ENCODE measurements at regions not wholly inside any gene's neighbourhood (a gene's known extent, or its start where the extent isn't known, plus 50 kb on each side); places are given as distances from the start of the nearest gene placed in this dataset.
"Not testable (repeated sequence)": the region's sequence is repeated elsewhere in the genome, so short reads cannot be mapped to it uniquely, and the experiment has no call there.

DNA sequence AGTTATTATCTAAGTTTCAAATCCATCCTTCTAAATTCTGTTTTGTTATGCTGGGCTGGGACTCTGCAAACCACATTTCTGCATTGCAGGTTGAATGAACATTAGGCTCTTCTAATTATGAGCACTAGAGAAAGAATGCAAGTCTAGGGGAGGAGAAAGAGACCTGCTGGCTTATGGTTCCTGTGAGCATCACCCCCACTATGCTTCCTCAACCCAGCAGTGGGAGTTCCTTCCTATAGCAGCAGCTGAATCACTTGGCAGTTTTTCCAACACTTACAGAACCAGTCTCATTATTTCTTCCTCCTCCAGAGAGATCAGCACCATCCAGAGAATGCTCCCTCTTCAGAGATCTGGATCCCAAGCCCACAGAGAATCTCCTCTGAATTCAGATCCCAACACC is 297.7 kb upstream of the CLEC14A start:
- ATAC-seq (peak in 1 of 2 donors; percentile 38), DNase-seq (no peak)
- intact Hi-C loops (cut with DNase I) = no loop called here

DNA sequence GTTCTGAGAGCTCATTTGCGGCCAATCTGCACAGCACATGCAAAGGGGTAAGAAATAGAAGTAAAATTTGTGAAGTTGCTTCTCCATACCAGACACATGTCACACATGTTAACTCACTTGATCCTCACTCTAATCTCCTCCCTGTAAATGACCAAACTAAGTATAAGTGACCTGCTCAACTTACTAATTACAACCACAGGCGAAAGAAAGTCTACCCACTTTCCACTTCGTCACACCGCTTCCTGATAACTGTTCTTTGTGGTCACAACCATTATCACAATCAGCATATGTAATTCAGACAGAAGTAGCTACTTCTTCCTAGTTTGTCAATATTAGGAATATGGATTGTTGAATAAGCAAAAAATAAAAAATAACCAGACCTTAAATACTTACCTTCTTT is 293.7 kb upstream of the CLEC14A start:
- intact Hi-C loops (cut with DNase I) = no loop called here
- no peak for DNase-seq
- ATAC-seq = no peak

- intact Hi-C loops (cut with DNase I) = no loop called here
Observed at GRCh38 chr14:38547961-38548490, 292.1 kb upstream of the CLEC14A start.

GRCh38 chr14:38546932-38547551 is 291.1 kb upstream of the CLEC14A start:
- intact Hi-C loops (cut with DNase I) = no loop called here
- DNase-seq = no peak
- no peak for ATAC-seq

More at GRCh38 chr14:38547961-38548490, 292.1 kb upstream of the CLEC14A start:
- ATAC-seq = peak in 1 of 2 donors; percentile 29
- no peak for DNase-seq

GRCh38 chr14:38544776-38545175 is 288.9 kb upstream of the CLEC14A start:
- ATAC-seq (no peak), DNase-seq (no peak)
- intact Hi-C loops (cut with DNase I) = no loop called here

- intact Hi-C loops (cut with DNase I) = not testable (repeated sequence)
Observed at GRCh38 chr14:38543851-38544250, 288.0 kb upstream of the CLEC14A start.

DNA sequence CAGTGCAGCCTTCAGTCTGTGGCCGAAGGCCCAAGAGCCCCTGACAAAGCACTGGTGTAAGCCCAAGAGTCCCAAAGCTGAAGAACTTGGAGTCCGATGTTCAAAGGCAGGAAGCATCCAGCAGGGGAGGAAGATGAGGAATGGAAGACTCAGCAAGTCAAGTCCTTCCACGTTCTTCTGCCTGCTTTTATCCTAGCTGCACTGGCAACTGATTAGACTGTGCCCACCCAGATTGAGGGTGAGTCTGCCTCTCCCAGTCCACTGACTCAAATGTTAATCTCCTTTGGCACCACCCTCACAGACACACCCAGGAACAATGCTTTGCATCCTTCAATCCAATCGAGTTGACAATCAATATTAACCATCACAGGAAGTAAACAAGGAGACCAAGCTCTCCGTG is 282.2 kb upstream of the CLEC14A start:
- DNase-seq; intact Hi-C loops (cut with DNase I): not testable (repeated sequence)

More at GRCh38 chr14:38543851-38544250, 288.0 kb upstream of the CLEC14A start:
- DNase-seq, ATAC-seq: not testable (repeated sequence)

DNA sequence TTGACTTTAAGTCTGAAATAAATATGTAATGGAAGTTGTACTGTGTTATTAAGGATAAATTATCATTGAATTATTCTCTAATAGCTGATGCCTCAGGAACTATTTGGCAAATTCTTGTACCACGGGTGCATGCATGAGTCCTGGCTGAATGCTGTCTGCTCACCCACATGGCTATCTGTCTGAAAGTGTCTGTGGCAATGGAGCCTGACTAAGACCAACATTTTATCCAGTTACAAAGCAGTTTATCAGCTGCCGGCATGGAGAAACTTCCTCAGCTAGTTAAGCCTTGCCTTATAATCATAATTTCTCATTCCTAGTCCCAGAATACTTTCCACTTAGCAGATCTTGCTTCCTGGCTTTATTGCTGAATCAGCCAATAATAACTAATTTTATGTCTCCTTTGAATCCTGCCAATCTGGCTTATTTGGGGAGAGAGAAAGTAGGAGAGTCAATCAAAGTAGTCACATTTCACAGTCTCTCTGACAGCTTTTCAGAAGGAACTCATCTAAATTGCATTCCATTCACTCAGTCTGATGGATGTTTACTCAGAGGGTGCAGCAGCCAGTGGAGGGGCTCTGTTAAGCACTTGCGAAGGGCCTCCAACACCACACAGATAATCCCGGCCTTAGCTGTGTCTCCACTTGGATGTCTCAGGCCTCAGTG is 280.6 kb upstream of the CLEC14A start:
- no peak for DNase-seq
- intact Hi-C loops (cut with DNase I) = no loop called here
- ATAC-seq = no peak

More for the DNA sequence above, 282.2 kb upstream of the CLEC14A start:
- ATAC-seq = not testable (repeated sequence)

DNA sequence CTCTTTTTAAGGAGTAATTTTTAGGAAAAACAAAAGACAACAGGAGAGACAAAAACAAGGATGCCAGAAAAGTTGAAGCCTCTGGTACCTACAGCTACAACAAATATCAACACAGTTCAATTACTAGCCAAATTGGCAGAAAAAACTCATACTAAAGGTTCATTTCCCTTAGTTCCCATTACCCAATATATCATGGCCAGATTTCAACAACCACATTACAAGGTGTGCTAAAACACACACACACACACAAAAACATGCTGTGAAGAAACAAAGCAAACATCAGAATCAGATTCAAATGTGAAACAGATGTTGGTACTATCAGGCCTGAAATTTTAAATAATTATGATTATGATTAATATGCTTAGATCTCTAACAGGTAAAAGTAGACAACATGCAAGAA is 272.7 kb upstream of the CLEC14A start:
- DNase-seq (no peak), ATAC-seq (no peak)
- intact Hi-C loops (cut with DNase I) = no loop called here

DNA sequence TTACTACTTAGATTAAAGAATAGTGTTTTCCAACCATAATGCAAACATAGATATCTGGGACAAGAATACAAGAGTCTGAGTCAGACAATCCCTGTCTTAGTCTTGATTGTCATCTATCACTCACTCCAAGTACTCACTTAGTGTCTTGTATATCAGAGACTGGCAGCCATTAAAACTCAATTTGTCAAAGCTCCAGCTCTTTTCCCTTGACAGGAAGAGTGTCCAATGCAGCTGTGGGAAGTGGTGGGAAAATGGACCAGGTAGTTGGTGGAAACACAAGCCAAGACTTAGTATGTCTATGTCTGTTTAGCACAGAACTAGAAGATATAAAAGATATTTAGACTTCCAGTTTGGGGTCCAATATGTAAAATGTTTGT is 271.6 kb upstream of the CLEC14A start:
- DNase-seq (no peak), ATAC-seq (no peak)
- intact Hi-C loops (cut with DNase I) = no loop called here

DNA sequence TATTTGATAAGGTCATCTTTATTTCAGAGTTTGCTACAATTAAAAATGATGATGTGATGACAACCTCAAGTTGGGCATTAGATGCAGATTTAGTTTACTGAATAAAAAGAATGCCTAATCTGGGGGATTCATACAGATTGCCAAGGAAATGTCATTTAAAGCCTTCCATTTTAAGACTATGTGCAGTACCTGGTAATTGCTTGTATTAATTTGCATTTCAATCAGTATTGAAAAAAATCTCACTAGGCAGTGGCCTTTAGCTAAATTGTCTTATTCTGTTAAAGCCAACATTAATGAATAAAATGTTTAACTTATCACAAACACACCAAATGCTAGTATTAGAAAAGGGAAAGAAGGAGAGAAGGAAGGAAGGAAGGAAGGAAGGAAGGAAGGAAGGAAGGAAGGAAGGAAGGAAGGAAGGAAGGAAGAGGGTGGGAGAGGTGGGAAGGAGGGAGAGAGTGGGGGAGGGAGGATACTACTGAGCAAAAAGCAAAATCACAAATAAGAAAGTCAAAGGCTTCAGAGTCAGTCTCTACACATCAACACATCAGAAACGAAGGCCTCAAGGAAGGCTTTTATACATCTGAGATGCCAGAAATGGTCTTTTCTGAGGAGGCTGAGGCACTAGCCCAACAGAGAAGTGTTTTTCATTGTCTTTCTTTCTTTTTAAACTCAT is 271.1 kb upstream of the CLEC14A start:
- intact Hi-C loops (cut with DNase I) = no loop called here
- no peak for ATAC-seq
- no peak for DNase-seq

GRCh38 chr14:38524636-38525509 is 269.0 kb upstream of the CLEC14A start:
- no peak for DNase-seq
- intact Hi-C loops (cut with DNase I) = no loop called here
- ATAC-seq = no peak

GRCh38 chr14:38522724-38523123 is 266.8 kb upstream of the CLEC14A start:
- intact Hi-C loops (cut with DNase I) = no loop called here
- no peak for ATAC-seq
- DNase-seq = no peak

GRCh38 chr14:38521591-38521990 is 265.7 kb upstream of the CLEC14A start:
- DNase-seq = no peak
- intact Hi-C loops (cut with DNase I) = no loop called here
- ATAC-seq = no peak

DNA sequence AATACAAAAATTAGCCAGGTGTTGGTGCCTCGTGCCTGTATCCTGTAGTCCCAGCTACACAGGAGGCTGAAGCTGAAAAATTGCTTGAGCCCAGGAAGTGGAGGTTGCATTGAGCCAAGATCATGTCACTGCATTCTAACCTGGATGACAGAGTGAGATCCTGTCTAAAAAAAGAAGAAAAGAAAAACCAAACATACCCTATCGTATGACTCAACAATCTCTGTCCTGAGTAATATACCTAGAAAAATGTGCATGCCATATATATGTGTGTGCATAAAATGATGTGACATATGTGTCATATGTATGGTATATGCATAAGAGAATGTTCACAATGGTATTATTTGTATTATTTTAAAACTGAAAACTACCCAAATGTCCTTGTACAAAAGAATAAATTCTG is 261.5 kb upstream of the CLEC14A start:
- DNase-seq (no peak), ATAC-seq (no peak)
- intact Hi-C loops (cut with DNase I) = no loop called here

DNA sequence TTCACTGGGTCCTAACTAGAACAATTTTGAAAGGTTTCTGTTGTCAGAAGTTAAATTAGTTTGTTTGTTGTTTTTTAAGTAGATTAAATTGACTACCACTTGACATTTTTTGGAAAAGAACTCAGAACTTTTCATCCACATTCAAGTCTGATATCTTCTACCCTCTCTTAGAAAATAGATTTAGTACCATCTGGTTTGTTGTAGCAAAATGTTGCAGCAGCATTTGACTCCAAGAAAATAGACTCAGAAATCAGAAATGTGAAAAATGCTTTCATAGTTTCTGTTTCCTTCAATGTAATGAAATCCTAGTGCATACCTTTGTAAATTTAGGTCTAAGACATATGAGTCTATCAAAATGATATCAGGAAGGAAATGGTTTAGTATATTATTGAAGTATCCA is 256.3 kb upstream of the CLEC14A start:
- ATAC-seq (no peak), DNase-seq (no peak)

DNA sequence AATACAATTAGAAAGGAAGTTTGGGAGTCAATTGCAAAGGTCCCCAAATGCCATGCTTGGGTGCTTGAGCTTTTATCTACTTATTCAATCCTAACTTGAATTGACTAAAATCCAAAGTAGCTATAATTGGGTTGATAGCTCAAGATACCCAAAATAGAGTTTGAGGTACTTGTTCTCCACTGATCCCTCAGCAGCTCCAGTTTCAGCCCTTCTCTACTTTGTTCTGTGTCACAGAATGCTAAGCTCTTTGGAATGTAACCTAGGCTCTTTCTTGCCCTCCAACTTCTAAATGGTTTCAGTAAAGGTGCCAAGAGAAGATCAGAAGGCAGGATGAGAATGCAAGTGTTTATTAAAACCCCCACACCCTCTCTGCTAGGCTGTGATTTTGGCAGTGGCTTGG is 251.4 kb upstream of the CLEC14A start:
- intact Hi-C loops (cut with DNase I) = no loop called here
- DNase-seq (no peak), ATAC-seq (no peak)

More for the DNA sequence above, 256.3 kb upstream of the CLEC14A start:
- intact Hi-C loops (cut with DNase I) = no loop called here

DNA sequence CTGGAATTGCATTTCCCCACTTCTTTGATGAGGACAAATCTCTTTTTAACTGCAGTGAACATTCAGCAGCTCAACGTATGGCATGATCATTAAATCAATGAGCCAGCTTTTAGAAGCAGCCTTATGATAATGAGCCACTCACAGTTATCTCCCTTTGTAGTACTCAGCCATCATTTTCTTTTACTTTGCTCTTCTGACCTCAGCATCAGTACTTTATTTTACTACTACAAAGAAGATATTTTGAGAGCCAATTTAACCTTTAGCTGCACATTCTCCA is 250.0 kb upstream of the CLEC14A start:
- intact Hi-C loops (cut with DNase I) = no loop called here
- ATAC-seq (no peak), DNase-seq (no peak)

- no peak for DNase-seq
- intact Hi-C loops (cut with DNase I) = no loop called here
- ATAC-seq = no peak
Observed at GRCh38 chr14:38505221-38505972, 249.5 kb upstream of the CLEC14A start.

All from left cardiac atrium (tissue), 4 donors.